Astrocyte (in vitro differentiated cells and primary cell): ENCODE measurements at regions not wholly inside any gene's neighbourhood (a gene's known extent, or its start where the extent isn't known, plus 50 kb on each side); places are given as distances from the start of the nearest gene placed in this dataset.

Experiments
- DNase-seq: peaks from one replicate; pipeline ENCODE4 v3.0.0-alpha.2; 2010; ENCODE audit warnings: low read depth
- FAIRE-seq: peaks from 2 replicates; lab custom pipeline; 2011; peaks lifted over from hg19 to GRCh38; lab: Jason Lieb, UNC
- H2AFZ ChIP-seq: 2 replicates; pipeline ENCODE4 v1.6.0; 2012; ENCODE audit warnings: low read depth, low read length, inconsistent platforms
- H3K27ac ChIP-seq: 2 replicates; pipeline ENCODE4 v1.5.1; 2011; ENCODE audit warnings: low read depth, low read length, inconsistent platforms
- H3K27me3 ChIP-seq: 2 replicates; pipeline ENCODE4 v1.6.0; 2011; ENCODE audit warnings: low read length, inconsistent platforms; ENCODE audit not compliant: insufficient read depth
- H3K36me3 ChIP-seq: 2 replicates; pipeline ENCODE4 v1.5.1; 2011; ENCODE audit warnings: low read length, inconsistent platforms; ENCODE audit not compliant: insufficient read depth
- H3K4me1 ChIP-seq: 2 replicates; pipeline ENCODE4 v1.5.1; 2011; ENCODE audit warnings: low read length, inconsistent platforms; ENCODE audit not compliant: insufficient read depth
- H3K4me2 ChIP-seq: 2 replicates; pipeline ENCODE4 v1.6.0; 2012; ENCODE audit warnings: low read length, inconsistent platforms
- H3K4me3 ChIP-seq: 2 replicates; pipeline ENCODE4 v1.5.1; 2011; ENCODE audit warnings: low read depth, mild to moderate bottlenecking, low read length, inconsistent platforms; ENCODE audit not compliant: insufficient read depth
- H3K79me2 ChIP-seq: 2 replicates; pipeline ENCODE4 v1.6.0; 2012; ENCODE audit warnings: mild to moderate bottlenecking, low read length, inconsistent platforms; ENCODE audit not compliant: insufficient read depth
- H3K9ac ChIP-seq: 2 replicates; pipeline ENCODE4 v1.6.0; 2012; ENCODE audit warnings: mild to moderate bottlenecking, low read length, inconsistent platforms
- H3K9me3 ChIP-seq: 2 replicates; pipeline ENCODE4 v1.5.1; 2012; ENCODE audit warnings: low read depth, mild to moderate bottlenecking, low read length, inconsistent platforms; ENCODE audit not compliant: insufficient read depth
- H4K20me1 ChIP-seq: 2 replicates; pipeline ENCODE4 v1.6.0; 2012; ENCODE audit warnings: low read length, inconsistent platforms; ENCODE audit not compliant: insufficient read depth
- H3K27ac Mint-ChIP-seq: one replicate; pipeline ENCODE4 v1.8.0; 2021; ENCODE audit warnings: mild to moderate bottlenecking, mixed read lengths; ENCODE audit not compliant: unreplicated experiment
- H3K27me3 Mint-ChIP-seq: one replicate; pipeline ENCODE4 v1.8.0; 2021; ENCODE audit warnings: low read depth, mixed read lengths; ENCODE audit not compliant: unreplicated experiment
- H3K36me3 Mint-ChIP-seq: one replicate; pipeline ENCODE4 v1.8.0; 2021; ENCODE audit warnings: low read depth, mixed read lengths; ENCODE audit not compliant: unreplicated experiment
- H3K4me1 Mint-ChIP-seq: one replicate; pipeline ENCODE4 v1.8.0; 2021; ENCODE audit warnings: low read depth, mixed read lengths; ENCODE audit not compliant: unreplicated experiment
- H3K4me3 Mint-ChIP-seq: one replicate; pipeline ENCODE4 v1.8.0; 2021; ENCODE audit warnings: mild to moderate bottlenecking, moderate library complexity, mixed read lengths; ENCODE audit not compliant: unreplicated experiment
- H3K9me3 Mint-ChIP-seq: one replicate; pipeline ENCODE4 v1.8.0; 2021; ENCODE audit warnings: mild to moderate bottlenecking, mixed read lengths; ENCODE audit not compliant: unreplicated experiment
- EZH2 ChIP-seq: IDR thresholded peaks from 2 replicates; pipeline ENCODE4 v1.6.1; 2012; ENCODE audit warnings: mild to moderate bottlenecking, low read length, inconsistent platforms; ENCODE audit not compliant: insufficient read depth
- TF ChIP-seq, protein P1 (sequence below): IDR thresholded peaks from 2 replicates; pipeline ENCODE4 v1.5.1; 2011; ENCODE audit warnings: low read depth, mild to moderate bottlenecking, inconsistent platforms, low read length, moderate library complexity; ENCODE audit not compliant: insufficient read depth

DNA sequence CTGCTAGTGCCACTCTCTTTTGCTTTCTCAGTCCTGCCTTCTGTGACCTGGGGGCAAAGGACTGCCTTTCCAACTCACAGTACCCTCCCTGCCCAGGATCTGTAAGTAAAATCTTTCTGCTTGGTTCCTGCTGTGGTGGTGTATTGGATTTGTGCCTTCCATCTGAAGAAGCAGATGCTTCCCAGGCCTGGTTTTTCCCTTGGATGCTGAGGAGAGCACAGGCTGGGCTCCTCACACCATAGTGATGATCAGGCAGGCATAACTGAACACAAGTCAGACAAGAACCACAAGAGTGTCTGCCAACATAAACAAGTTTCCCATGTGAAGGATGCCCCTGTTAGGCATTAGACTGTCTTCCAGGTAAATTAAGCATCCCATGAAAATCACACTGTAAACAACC lies 121.3 kb upstream of the NRXN1 start:
- Histone ChIP-seq H3K36me3 (no peaks in the 10 kb centered on the region), H3K4me2 (no peak overlapping the region), H3K4me3 (no peak overlapping the region), H3K4me1 (no peaks in the 10 kb centered on the region), H3K9ac (no peak overlapping the region), H3K27me3 (no peaks in the 10 kb centered on the region), H2AFZ (no peak overlapping the region), H3K9me3 (no peaks in the 10 kb centered on the region), H3K79me2 (no peaks in the 10 kb centered on the region), H4K20me1 (no peaks in the 10 kb centered on the region), H3K27ac (no peak overlapping the region)
- no peak for TF ChIP-seq EZH2
- TF ChIP-seq, protein P1, sequence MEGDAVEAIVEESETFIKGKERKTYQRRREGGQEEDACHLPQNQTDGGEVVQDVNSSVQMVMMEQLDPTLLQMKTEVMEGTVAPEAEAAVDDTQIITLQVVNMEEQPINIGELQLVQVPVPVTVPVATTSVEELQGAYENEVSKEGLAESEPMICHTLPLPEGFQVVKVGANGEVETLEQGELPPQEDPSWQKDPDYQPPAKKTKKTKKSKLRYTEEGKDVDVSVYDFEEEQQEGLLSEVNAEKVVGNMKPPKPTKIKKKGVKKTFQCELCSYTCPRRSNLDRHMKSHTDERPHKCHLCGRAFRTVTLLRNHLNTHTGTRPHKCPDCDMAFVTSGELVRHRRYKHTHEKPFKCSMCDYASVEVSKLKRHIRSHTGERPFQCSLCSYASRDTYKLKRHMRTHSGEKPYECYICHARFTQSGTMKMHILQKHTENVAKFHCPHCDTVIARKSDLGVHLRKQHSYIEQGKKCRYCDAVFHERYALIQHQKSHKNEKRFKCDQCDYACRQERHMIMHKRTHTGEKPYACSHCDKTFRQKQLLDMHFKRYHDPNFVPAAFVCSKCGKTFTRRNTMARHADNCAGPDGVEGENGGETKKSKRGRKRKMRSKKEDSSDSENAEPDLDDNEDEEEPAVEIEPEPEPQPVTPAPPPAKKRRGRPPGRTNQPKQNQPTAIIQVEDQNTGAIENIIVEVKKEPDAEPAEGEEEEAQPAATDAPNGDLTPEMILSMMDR = no peak
- H3K27ac Mint-ChIP-seq = no peak overlapping the region
- no peaks in the 10 kb centered on the region for H3K9me3 Mint-ChIP-seq
- H3K4me3 Mint-ChIP-seq = no peak overlapping the region
- H3K27me3 Mint-ChIP-seq = peaks cover 4% of the 10 kb centered on the region
- FAIRE-seq = no peak
- H3K36me3 Mint-ChIP-seq = no peaks in the 10 kb centered on the region
- no peaks in the 10 kb centered on the region for H3K4me1 Mint-ChIP-seq
- DNase-seq = no peak

DNA sequence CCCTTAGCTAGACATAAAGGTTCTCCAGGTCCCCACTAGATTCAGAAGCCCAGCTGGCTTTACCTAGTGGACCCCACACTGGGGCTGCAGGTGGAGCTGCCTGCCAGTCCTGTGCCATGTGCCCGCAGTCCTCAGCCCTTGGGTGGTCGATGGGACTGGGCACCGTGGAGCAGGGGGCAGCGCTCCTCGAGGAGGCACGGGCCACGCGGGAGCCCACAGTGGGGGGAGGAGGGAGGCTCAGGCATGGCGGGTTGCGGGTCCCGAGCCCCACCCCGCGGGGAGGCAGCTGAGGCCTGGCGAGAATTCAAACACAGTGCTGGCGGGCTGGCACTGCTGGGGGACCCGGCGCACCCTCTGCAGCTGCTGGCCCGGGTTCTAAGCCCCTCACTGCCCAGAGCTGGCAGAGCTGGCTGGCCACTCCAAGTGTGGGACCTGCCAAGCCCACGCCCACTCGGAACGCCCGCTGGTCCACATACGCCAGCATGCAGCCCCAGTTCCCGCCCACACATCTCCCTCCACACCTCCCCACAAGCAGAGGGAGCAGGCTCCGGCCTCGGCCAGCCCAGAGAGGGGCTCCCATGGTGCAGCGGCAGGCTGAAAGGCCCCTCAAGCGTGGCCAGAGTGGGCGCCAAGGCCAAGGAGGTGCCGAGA lies 119.7 kb upstream of the NRXN1 start:
- TF ChIP-seq, protein P1 = no peak
- no peak for TF ChIP-seq EZH2
- Histone ChIP-seq H3K4me2 (no peak overlapping the region), H2AFZ (no peak overlapping the region), H3K4me1 (no peaks in the 10 kb centered on the region), H3K79me2 (no peaks in the 10 kb centered on the region), H3K4me3 (no peak overlapping the region), H3K36me3 (no peaks in the 10 kb centered on the region), H3K9me3 (no peaks in the 10 kb centered on the region), H3K27ac (no peak overlapping the region), H3K27me3 (no peaks in the 10 kb centered on the region), H3K9ac (no peak overlapping the region), H4K20me1 (no peaks in the 10 kb centered on the region)
- no peak overlapping the region for H3K4me3 Mint-ChIP-seq
- H3K9me3 Mint-ChIP-seq = no peaks in the 10 kb centered on the region
- H3K4me1 Mint-ChIP-seq = no peaks in the 10 kb centered on the region
- no peak overlapping the region for H3K27ac Mint-ChIP-seq
- DNase-seq (no peak), FAIRE-seq (no peak)
- no peaks in the 10 kb centered on the region for H3K36me3 Mint-ChIP-seq
- peaks cover 4% of the 10 kb centered on the region for H3K27me3 Mint-ChIP-seq

DNA sequence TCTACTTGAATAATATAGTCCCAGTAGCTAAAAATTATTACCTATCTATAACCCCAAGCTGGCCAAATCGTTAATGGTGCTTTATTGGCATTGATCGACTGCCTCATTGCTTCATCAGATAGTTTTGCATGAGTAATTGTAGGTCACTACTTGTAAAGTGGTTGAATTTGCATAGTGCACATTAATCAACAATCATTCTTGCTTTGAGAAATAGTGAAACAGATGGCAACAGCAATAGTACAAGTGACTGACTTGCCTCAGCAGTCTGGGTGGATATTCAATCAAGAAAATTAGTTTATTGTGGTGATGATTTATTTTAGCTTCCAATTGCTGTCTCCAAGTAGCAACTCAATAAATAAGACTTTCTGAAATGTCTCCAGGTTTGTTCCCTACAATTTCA lies 117.8 kb upstream of the NRXN1 start:
- DNase-seq = no peak
- peaks cover 4% of the 10 kb centered on the region for H3K27me3 Mint-ChIP-seq
- H3K4me3 Mint-ChIP-seq = no peak overlapping the region
- Histone ChIP-seq H3K27me3 (no peaks in the 10 kb centered on the region), H3K9me3 (no peaks in the 10 kb centered on the region), H3K9ac (no peak overlapping the region), H3K4me1 (no peaks in the 10 kb centered on the region), H2AFZ (no peak overlapping the region), H3K4me2 (no peak overlapping the region), H3K27ac (no peak overlapping the region), H3K4me3 (no peak overlapping the region), H3K79me2 (no peaks in the 10 kb centered on the region), H4K20me1 (no peaks in the 10 kb centered on the region), H3K36me3 (no peaks in the 10 kb centered on the region)
- no peak overlapping the region for H3K27ac Mint-ChIP-seq
- H3K4me1 Mint-ChIP-seq = no peaks in the 10 kb centered on the region
- no peaks in the 10 kb centered on the region for H3K36me3 Mint-ChIP-seq
- H3K9me3 Mint-ChIP-seq = no peaks in the 10 kb centered on the region
- no peak for FAIRE-seq
- TF ChIP-seq EZH2 = no peak
- TF ChIP-seq, protein P1 = no peak
